HG03457 (cell line): ENCODE measurements at regions not wholly inside any gene's neighbourhood (a gene's known extent, or its start where the extent isn't known, plus 50 kb on each side); places are given as distances from the start of the nearest gene placed in this dataset.
"Not testable (repeated sequence)": the region's sequence is repeated elsewhere in the genome, so short reads cannot be mapped to it uniquely, and the experiment has no call there.

Experiments used
- ATAC-seq: cut with Tn5 transposase; IDR thresholded peaks from one replicate; pipeline ENCODE4 v1.9.1; 2021; ENCODE audit warnings: moderate number of reproducible peaks; ENCODE audit not compliant: unreplicated experiment

GRCh38 chr18:3328532-3328931, 66.6 kb downstream of the MYL12B start:
- no peak for ATAC-seq

GRCh38 chr18:3329471-3329870, 67.5 kb downstream of the MYL12B start:
- ATAC-seq, result no peak

- no peak for ATAC-seq
Measured at GRCh38 chr18:3329872-3330271, 67.9 kb downstream of the MYL12B start.

GRCh38 chr18:3330622-3331021, 68.7 kb downstream of the MYL12B start:
- ATAC-seq, result no peak

- ATAC-seq, result no peak
Measured at GRCh38 chr18:3332376-3332775, 70.4 kb downstream of the MYL12B start.

GRCh38 chr18:3333056-3333720, 71.3 kb downstream of the MYL12B start:
- no peak for ATAC-seq

- no peak for ATAC-seq
Measured at GRCh38 chr18:3333721-3334386, 71.9 kb downstream of the MYL12B start.

- ATAC-seq, result no peak
Measured at GRCh38 chr18:3340015-3340681, 78.2 kb downstream of the MYL12B start.

GRCh38 chr18:3340682-3341097, 78.8 kb downstream of the MYL12B start:
- no peak for ATAC-seq

GRCh38 chr18:3342628-3343027, 80.7 kb downstream of the MYL12B start:
- ATAC-seq, result no peak

- no peak for ATAC-seq
Measured at GRCh38 chr18:3345452-3345851, 83.5 kb downstream of the MYL12B start.

- ATAC-seq, result no peak
Measured at GRCh38 chr18:3345885-3346284, 84.0 kb downstream of the MYL12B start.

- ATAC-seq, result no peak
Measured at GRCh38 chr18:3346487-3346886, 84.6 kb downstream of the MYL12B start.

- ATAC-seq, result no peak
Measured at GRCh38 chr18:3347286-3347803, 85.4 kb downstream of the MYL12B start.

- no peak for ATAC-seq
Measured at GRCh38 chr18:3348176-3348575, 86.2 kb downstream of the MYL12B start.

GRCh38 chr18:3349046-3349841, 87.3 kb downstream of the MYL12B start:
- ATAC-seq, result not testable (repeated sequence)

GRCh38 chr18:3350021-3350420, 88.1 kb downstream of the MYL12B start:
- no peak for ATAC-seq

- no peak for ATAC-seq
Measured at GRCh38 chr18:3350566-3351527, 88.9 kb downstream of the MYL12B start.

- ATAC-seq, result no peak
Measured at GRCh38 chr18:3354506-3354905, 92.6 kb downstream of the MYL12B start.

GRCh38 chr18:3356614-3357013, 93.4 kb upstream of the TGIF1 start:
- ATAC-seq, result no peak
